HG03442 (cell line): ENCODE measurements at regions not wholly inside any gene's neighbourhood (a gene's known extent, or its start where the extent isn't known, plus 50 kb on each side); places are given as distances from the start of the nearest gene placed in this dataset.

Experiments used
- ATAC-seq: cut with Tn5 transposase; IDR thresholded peaks from one replicate; pipeline ENCODE4 v1.9.1; 2021; ENCODE audit warnings: mild to moderate bottlenecking, moderate library complexity; ENCODE audit not compliant: unreplicated experiment

GRCh38 chr3:18740631-18741583, 315.8 kb upstream of the SATB1 start:
- peak; percentile 83 for ATAC-seq

GRCh38 chr3:18739099-18739433, 313.9 kb upstream of the SATB1 start:
- peak; percentile 38 for ATAC-seq

DNA sequence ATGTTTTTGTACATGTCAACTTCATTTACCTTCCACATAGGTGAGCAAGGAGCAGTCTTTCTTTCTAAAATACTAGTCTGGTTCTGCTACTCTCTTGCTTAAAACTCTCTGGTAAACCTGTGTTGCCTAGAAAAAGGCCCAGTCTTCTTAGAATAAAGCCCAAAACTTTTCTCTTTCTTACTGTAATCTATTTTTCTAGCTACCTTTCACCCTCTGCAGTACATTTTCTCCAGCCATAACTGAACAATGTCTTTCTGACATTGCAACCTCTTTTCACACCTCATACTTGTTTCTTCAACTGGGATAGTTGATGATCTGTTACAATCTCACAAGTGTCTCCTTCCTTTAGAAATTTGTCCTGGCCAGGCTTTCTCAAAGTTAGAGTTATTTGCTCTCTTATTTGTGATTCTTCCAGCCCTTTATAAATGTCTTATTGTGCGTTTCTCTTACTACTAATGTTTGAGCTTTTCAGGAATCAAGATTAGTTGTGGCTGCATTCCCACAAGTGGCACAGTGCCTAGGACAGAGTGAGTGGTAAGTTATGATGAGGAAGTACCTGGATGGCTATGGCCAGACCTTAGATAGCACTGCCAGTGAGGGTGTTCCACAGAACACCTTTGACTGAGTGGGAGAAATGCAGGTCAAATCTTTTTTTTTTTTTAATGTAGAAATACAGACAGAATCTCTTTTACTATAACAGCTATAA, 313.4 kb upstream of the SATB1 start:
- no peak for ATAC-seq

GRCh38 chr3:18735005-18735404, 309.9 kb upstream of the SATB1 start:
- ATAC-seq: no peak

- no peak for ATAC-seq
Measured at GRCh38 chr3:18734309-18734708, 309.2 kb upstream of the SATB1 start.

DNA sequence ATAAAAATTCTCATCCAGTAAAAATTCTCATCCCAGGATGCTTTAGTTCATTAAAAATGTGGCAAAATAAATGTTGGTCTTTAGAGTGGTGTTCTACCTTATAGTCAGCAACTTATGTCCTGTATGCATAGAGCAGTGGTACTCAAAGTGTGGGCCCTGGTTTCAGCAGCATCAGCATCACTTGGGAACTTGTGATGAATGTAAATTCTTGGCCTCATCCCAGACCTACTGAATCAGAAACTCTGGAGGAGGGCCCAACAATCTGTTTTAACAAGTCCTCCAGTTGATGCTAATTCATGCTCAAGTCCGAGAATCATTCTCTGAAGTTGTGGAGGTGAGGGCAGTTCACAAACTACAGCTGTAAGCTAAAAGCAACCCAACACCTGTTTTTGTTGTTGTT, 307.3 kb upstream of the SATB1 start:
- ATAC-seq: no peak

GRCh38 chr3:18730491-18730890, 305.4 kb upstream of the SATB1 start:
- ATAC-seq: no peak

GRCh38 chr3:18729671-18730070, 304.5 kb upstream of the SATB1 start:
- ATAC-seq: no peak

DNA sequence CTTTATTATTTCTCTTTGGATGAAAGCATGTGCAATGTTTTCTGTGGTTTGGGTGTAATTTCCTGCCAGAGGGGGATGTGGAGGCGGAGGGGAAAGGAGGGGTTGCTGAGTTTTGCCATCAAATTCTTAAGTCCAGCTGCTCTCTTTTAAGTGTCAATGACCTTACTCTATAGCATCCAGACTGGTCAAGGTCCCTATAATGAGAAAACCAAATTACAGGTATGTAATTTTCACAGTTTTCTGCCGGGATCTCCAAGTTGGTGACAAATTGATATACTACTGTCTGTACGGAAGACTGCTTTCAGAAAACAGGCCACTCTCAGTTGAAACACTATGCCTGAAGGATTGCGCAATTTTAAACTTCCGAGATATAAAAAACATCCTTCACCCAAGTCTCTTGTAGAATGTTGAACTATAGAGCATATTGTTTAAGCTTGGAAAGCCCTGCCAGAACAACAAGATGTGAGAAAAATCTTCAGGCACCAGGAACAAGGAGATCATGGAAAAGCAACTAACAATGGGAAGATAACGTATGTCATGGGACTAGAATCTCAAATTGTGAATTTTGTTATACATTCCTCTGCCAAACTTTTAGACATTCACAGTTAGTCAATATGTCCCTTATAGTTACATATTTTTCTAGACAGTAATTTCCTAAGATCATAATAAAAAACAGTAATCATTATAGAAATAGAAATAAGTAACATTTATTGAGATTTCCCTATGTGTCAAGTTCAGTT, 300.7 kb upstream of the SATB1 start:
- no peak for ATAC-seq

- no peak for ATAC-seq
Measured at GRCh38 chr3:18724456-18724855, 299.3 kb upstream of the SATB1 start.

DNA sequence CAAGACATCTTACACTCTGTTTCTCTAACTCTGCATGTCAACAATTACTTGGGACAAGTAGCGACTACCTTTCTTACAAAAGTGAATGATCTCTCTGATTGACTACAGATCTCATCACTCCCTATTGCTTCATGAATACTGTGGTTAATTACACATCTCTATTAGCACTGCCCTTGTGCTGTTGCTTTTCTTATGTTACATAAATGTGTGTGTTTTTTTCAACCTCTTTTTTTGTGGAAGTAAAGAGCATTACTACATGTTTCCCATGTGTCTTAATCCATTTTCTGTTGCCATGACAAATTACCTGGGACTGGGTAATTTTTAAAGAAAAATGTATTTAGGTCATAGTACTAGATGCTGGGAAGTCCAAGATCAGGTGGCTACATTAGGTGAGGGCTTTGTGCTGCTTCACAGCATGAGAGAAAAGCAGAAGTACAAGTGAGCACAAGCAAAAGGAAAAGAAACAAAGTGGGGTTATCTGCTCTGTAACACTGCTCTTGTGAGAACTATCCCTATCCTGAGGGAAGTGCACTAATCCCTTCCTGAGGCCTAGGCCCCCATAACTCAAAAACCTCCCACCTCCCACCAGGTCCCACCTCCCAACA, 298.2 kb upstream of the SATB1 start:
- ATAC-seq: no peak

GRCh38 chr3:18720543-18720942, 295.4 kb upstream of the SATB1 start:
- no peak for ATAC-seq

- ATAC-seq: no peak
Measured at GRCh38 chr3:18717598-18717997, 292.5 kb upstream of the SATB1 start.

GRCh38 chr3:18716821-18717220, 291.7 kb upstream of the SATB1 start:
- ATAC-seq: no peak

- ATAC-seq: no peak
Measured at GRCh38 chr3:18716101-18716500, 291.0 kb upstream of the SATB1 start.

DNA sequence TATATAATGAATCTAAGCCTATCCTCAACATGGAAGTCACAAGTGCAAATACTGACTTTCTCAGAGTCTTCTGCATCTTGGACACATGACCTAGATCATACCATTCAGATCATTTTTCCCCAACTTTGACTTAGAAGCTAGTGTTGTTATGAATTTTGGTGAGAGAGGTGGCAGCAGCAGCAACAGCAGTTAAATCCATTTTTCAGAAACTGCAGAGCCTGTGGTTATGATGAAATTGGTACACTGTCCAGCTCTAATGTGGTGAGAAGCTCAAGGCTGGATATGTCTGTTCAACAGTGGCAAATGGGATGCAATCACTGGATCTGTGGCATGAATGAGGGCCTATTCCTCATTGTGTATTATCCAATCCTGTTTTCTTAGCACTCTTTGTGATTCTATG, 290.1 kb upstream of the SATB1 start:
- no peak for ATAC-seq

DNA sequence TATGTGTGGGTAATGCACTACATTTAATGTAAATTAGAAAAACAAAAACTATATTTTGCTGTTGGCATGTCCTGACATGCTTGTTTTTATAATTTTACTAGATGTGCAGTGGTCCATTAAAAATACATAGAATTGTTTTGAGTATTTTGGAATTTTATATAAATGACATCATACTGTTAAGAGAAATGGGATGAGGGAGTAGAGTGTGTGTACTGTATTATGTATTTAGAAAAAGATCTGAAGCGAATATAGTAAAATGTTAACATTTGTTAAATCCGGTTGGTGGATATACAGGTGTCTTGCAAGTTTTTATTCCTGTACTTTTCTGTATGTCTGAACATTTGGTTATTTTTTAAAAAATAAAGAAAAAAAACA, 288.4 kb upstream of the SATB1 start:
- ATAC-seq: no peak

DNA sequence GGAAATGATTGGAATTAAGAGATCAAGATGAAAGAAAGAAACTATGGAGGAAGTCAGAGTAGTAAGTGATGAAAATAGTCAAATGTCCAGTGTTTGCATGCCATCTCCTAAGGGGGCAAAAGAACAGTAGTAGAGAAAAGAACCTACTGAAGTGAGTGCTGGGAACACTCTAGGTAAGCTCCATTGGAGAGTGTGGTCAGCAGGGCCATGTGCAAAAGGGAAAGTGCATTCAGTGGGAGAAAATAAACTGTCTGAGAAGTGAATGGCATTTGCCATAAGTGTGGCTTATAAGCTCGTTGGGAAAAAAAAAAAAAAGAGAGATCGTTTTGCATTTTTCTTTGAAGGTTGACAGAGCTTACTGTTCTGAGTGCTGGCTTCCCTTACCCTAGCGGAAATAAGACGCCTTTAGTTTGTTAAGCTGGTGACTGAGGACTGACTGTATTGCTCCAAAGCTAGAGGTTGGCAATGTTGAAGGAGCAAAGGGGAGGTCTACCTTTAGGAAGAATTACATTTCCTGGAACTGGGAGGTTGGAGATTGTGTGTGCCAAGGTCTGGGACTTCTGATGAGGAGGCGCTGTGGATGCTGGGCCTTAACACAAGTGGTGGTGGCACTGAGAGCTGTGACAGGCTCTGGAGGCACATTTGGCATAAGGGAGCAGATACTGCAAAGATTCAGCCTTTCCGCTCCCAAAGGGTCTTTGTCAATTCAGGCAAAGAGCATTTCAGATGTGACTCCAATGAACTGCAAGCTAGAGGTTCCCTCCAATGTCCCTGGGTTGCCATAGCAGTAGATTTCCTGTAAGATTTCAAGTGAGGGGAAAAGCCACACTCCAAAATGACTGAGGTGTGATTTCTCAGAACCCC, 287.8 kb upstream of the SATB1 start:
- ATAC-seq: no peak

- ATAC-seq: no peak
Measured at GRCh38 chr3:18704326-18704725, 279.2 kb upstream of the SATB1 start.

- ATAC-seq: no peak
Measured at GRCh38 chr3:18703798-18704197, 278.7 kb upstream of the SATB1 start.
